Fibroblast of the aortic adventitia (primary cell): ENCODE measurements at regions not wholly inside any gene's neighbourhood (a gene's known extent, or its start where the extent isn't known, plus 50 kb on each side); places are given as distances from the start of the nearest gene placed in this dataset.

Experiments used
- DNase-seq: peaks from one replicate; pipeline ENCODE4 v3.0.0-alpha.2; 2010; ENCODE audit warnings: low read depth
- H3K4me3 ChIP-seq: 2 replicates; pipeline ENCODE4 v1.5.1; 2011; ENCODE audit warnings: low read depth, mild to moderate bottlenecking, control low read depth, low read length, moderate library complexity
- TF ChIP-seq, protein P1 (sequence below): IDR thresholded peaks from 2 replicates; pipeline ENCODE4 v1.5.1; 2011; ENCODE audit warnings: mild to moderate bottlenecking, low read length, control low read depth, inconsistent platforms; ENCODE audit not compliant: insufficient read depth

DNA sequence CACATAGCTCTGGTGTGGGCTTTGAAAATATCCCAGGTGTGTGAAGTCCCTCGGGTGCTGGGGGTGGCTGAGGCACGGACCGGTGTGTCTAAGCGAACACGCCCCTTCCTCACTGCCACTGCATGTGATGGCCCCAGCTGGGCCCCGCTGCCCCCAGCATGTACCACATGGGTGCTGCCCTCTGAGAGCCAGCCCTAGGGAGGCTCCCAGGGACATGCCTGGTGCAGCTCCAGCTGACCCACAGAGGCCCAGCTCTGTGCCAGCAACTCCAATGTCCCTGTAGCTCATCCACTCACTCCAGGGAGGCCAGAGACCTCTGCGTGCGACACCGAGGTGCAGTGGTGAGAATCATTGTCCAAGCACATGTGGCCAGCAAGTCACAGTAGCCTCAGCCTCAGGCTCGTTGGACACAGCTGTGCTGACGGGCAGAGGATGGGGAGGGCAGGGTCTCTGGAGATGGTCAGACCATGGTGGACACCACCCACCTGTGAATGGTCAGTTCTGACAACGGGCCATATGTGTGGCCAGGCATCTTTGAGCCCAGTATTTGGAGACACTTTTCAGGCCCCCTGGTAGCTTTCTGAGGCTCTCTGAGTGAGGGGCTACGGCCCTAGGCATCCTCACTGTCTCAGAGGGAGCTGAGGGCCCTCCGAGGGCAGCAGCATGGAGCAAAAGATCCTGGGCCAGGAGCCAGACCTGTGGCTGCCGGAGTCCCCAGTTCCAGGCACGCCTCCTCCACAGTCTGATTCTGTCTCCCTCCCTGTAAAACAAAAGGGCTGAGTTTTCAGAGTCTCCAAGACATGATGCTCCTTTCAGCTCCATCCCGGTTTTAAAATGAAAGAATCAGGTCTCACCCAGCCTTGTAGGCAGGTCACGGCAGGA is 220.7 kb downstream of the NDUFA10 start:
- no peak overlapping the region for H3K4me3 ChIP-seq
- DNase-seq: no peak
- TF ChIP-seq, protein P1, sequence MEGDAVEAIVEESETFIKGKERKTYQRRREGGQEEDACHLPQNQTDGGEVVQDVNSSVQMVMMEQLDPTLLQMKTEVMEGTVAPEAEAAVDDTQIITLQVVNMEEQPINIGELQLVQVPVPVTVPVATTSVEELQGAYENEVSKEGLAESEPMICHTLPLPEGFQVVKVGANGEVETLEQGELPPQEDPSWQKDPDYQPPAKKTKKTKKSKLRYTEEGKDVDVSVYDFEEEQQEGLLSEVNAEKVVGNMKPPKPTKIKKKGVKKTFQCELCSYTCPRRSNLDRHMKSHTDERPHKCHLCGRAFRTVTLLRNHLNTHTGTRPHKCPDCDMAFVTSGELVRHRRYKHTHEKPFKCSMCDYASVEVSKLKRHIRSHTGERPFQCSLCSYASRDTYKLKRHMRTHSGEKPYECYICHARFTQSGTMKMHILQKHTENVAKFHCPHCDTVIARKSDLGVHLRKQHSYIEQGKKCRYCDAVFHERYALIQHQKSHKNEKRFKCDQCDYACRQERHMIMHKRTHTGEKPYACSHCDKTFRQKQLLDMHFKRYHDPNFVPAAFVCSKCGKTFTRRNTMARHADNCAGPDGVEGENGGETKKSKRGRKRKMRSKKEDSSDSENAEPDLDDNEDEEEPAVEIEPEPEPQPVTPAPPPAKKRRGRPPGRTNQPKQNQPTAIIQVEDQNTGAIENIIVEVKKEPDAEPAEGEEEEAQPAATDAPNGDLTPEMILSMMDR: no peak

DNA sequence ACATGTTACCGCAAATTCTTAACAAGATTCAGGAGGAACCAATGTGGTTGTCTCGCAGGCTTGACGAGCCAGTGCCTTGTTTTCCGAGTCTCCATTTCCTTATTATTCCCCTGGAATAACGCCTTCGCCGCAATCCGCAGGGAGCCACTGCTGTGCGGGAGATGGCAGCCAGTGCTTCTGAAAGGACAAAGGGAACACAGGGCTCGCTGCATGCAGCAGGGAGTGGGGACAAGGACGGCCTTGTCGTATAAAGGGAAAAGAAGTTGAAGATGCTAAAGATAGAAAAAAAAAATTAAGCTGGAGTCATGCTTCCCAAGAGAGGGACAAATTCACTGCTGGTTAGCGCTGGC is 221.4 kb downstream of the NDUFA10 start:
- TF ChIP-seq, protein P1: no peak
- no peak for DNase-seq

DNA sequence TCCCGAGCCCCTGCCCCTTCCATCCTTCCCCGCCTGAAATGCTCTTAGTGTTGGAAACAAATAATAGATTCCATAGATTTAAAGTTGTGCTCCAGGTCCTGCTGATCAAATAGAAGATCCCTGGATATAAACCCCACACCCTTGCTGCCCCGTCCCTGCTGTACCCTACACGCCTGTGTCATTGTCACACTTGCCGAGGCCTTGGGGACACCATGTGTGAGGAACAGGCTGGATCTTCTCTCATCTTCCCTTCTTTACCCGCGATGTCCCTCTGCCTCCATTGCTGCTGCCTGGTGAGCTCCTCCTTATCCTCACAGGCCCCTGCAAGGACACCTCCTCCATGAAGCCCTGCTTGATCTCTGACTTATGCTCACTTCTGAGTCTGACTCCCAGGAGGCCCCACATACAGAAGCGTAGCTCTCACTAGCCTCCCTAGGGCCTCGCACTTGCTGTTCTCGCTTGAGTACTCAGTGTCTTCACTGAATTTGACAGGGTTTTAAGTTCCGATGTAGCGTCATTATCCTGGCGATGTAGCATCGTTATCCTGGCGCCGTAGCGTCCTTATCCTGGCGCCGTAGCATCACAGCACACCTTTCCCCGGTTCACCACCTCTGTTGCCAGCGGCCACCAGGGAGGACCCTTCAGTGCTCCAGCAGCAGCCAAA is 221.9 kb downstream of the NDUFA10 start:
- TF ChIP-seq, protein P1: no peak

More for the DNA sequence above, 221.4 kb downstream of the NDUFA10 start:
- H3K4me3 ChIP-seq: no peak overlapping the region

DNA sequence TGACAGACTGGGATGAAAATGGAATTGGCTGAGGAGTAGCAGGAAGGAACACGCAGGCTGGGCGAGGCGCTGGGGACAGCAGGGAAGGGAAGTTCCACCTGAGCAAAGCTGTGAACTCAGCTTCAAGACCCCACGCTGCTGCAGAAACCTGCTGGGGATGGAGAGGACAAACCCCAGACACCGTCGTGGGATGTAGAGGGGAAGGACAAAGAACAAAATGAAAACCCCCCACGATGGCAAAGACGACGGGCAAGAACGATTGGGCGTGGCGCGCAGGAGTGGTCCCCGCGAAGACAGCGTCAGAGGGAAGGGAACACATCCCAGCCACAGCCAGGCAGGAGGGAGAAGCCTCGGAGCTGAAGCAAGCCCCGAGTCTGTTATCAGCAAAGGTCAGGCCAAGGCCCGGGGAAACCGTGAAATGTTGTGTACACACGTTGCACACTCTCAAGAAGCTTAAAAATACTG is 222.9 kb downstream of the NDUFA10 start:
- DNase-seq: no peak
- H3K4me3 ChIP-seq: no peak overlapping the region
- TF ChIP-seq, protein P1: no peak

More for the DNA sequence above, 221.9 kb downstream of the NDUFA10 start:
- no peak overlapping the region for H3K4me3 ChIP-seq
- no peak for DNase-seq

DNA sequence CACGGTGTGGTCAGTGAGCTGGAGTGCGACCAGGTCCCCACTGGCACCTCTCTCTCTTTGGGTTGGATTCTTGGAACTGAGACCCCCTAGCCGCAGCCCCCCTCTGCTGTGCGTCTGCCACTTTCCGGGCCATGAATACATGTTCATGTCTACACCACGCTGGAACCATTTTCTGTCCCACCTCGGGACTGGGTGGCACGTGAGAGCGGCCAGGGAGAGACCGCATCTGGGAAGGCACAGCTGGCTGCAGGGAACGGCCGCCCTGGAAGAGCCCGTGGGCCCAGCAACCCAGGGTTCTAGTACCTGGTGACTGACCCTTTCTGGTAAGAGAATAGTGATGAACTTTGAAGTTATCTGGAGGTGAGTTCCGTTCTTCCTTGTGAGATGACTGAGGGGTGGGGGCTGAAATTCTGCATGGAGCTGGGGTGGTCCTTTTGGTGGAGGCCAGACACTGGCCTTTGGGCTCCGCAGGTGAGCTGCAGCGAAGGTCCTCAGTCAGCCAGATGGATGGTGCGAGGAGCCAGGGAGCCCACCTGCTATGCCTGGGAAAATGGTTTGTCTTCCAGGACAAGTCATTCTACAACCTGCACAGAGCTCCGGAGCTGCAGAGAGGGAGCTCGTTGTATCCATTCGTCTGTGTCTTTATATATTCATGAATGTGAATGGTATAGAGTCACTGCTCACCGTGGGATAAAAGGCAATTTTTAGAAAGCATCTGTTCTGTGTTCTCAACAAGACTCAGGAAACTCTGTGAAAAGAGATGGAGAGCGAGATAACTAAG is 223.5 kb downstream of the NDUFA10 start:
- TF ChIP-seq, protein P1: no peak
- no peak overlapping the region for H3K4me3 ChIP-seq
- no peak for DNase-seq

DNA sequence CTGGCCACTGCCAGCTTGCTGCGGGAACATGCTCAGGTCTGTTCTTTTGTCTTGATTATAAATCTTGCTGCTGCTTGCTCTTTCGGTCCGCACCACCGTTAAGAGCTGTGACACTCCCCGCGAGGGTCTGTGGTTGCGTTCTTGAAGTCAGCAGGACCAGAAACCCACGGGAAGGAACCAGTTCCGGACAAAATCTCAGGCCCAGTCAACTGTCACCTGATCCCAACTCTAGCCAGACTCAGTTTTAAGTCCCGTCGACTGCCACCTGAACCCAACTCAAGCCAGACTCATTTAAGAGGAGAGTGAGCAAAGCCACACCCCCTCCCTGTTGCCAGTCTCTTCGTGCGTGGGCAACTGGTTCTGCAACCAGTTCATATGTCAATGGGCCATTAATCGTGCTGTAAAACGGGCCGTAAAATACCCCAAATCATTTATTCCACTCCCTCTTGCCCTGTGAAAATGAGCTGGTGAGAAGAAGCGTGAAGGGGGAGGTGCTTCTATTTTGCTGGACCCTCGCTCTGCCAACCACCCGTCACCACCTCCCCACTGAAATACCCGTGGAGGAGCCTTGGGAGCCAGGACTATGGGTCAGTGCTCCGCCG is 224.3 kb downstream of the NDUFA10 start:
- H3K4me3 ChIP-seq: no peak overlapping the region
- no peak for DNase-seq
- TF ChIP-seq, protein P1: no peak
